GM21528 (cell line): ENCODE measurements at regions not wholly inside any gene's neighbourhood (a gene's known extent, or its start where the extent isn't known, plus 50 kb on each side); places are given as distances from the start of the nearest gene placed in this dataset.

Experiments
- ATAC-seq: cut with Tn5 transposase; IDR thresholded peaks from one replicate; pipeline ENCODE4 v1.9.1; 2021; ENCODE audit warnings: mild to moderate bottlenecking, moderate library complexity; ENCODE audit not compliant: unreplicated experiment, low FRiP score

- no peak for ATAC-seq
Observed at GRCh38 chr16:61344791-61345190, 691.4 kb downstream of the CDH8 start.

- ATAC-seq: no peak
Observed at GRCh38 chr16:61332461-61332860, 703.8 kb downstream of the CDH8 start.

GRCh38 chr16:61324044-61324443, 712.2 kb downstream of the CDH8 start:
- no peak for ATAC-seq

GRCh38 chr16:61323456-61323855, 712.8 kb downstream of the CDH8 start:
- ATAC-seq: no peak

- ATAC-seq: no peak
Observed at GRCh38 chr16:61320791-61321190, 715.4 kb downstream of the CDH8 start.

GRCh38 chr16:61313931-61314330, 722.3 kb downstream of the CDH8 start:
- no peak for ATAC-seq

GRCh38 chr16:61309386-61309785, 726.9 kb downstream of the CDH8 start:
- no peak for ATAC-seq

GRCh38 chr16:61306204-61306603, 730.0 kb downstream of the CDH8 start:
- ATAC-seq: no peak

GRCh38 chr16:61296814-61297213, 739.4 kb downstream of the CDH8 start:
- no peak for ATAC-seq

- no peak for ATAC-seq
Observed at GRCh38 chr16:61296305-61296704, 739.9 kb downstream of the CDH8 start.

GRCh38 chr16:61295311-61295710, 740.9 kb downstream of the CDH8 start:
- no peak for ATAC-seq

- no peak for ATAC-seq
Observed at GRCh38 chr16:61289141-61289540, 747.1 kb downstream of the CDH8 start.

GRCh38 chr16:61277849-61278248, 758.4 kb downstream of the CDH8 start:
- no peak for ATAC-seq

- ATAC-seq: no peak
Observed at GRCh38 chr16:61274211-61274610, 762.0 kb downstream of the CDH8 start.

- ATAC-seq: no peak
Observed at GRCh38 chr16:61270726-61271125, 765.5 kb downstream of the CDH8 start.

- no peak for ATAC-seq
Observed at GRCh38 chr16:61263400-61263799, 772.8 kb downstream of the CDH8 start.

- no peak for ATAC-seq
Observed at GRCh38 chr16:61261315-61261714, 774.9 kb downstream of the CDH8 start.

GRCh38 chr16:61246592-61246991, 789.6 kb downstream of the CDH8 start:
- no peak for ATAC-seq

GRCh38 chr16:61243954-61244353, 792.3 kb downstream of the CDH8 start:
- no peak for ATAC-seq

- no peak for ATAC-seq
Observed at GRCh38 chr16:61237884-61238485, 798.3 kb downstream of the CDH8 start.

- no peak for ATAC-seq
Observed at GRCh38 chr16:61233713-61234112, 802.5 kb downstream of the CDH8 start.

GRCh38 chr16:61228371-61228770, 807.9 kb downstream of the CDH8 start:
- no peak for ATAC-seq

- ATAC-seq: no peak
Observed at GRCh38 chr16:61215605-61216004, 820.6 kb downstream of the CDH8 start.
